ENCODE measurements at regions not wholly inside any gene's neighbourhood (a gene's known extent, or its start where the extent isn't known, plus 50 kb on each side); places are given as distances from the start of the nearest gene placed in this dataset.

DNA sequence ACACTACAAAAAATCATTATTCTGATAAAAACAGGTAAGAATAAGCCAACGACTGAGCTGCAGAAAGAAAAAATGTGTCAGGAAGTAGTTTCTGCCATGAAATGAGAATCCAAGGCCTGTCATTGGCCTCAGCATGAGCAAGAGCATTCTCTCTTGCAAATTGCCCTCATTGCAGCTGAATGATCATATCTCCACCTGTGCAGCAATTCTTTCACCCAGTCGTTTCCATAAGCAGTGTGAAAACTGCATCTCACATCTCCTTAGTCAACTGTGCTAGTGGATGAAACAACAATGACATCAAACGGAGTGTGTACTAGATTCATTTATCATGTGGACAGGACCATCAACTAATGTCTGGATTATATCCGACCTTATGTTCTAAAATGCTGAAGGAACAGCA, 88.2 kb upstream of the STXBP5 start:
- TF ChIP-seq, protein P1, sequence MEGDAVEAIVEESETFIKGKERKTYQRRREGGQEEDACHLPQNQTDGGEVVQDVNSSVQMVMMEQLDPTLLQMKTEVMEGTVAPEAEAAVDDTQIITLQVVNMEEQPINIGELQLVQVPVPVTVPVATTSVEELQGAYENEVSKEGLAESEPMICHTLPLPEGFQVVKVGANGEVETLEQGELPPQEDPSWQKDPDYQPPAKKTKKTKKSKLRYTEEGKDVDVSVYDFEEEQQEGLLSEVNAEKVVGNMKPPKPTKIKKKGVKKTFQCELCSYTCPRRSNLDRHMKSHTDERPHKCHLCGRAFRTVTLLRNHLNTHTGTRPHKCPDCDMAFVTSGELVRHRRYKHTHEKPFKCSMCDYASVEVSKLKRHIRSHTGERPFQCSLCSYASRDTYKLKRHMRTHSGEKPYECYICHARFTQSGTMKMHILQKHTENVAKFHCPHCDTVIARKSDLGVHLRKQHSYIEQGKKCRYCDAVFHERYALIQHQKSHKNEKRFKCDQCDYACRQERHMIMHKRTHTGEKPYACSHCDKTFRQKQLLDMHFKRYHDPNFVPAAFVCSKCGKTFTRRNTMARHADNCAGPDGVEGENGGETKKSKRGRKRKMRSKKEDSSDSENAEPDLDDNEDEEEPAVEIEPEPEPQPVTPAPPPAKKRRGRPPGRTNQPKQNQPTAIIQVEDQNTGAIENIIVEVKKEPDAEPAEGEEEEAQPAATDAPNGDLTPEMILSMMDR (IDR thresholded peaks at IDR 0.05; ENCODE audit: low read depth, low read length): no peak
- H3K4me3 ChIP-seq (ENCODE audit: low read depth, low read length): no peak overlapping the region
- in situ Hi-C loops (cut with HindIII; ENCODE audit: low sequenced_read_pairs): no loop called here
- no peak for DNase-seq (ENCODE audit: low read depth, low spot score)

DNA sequence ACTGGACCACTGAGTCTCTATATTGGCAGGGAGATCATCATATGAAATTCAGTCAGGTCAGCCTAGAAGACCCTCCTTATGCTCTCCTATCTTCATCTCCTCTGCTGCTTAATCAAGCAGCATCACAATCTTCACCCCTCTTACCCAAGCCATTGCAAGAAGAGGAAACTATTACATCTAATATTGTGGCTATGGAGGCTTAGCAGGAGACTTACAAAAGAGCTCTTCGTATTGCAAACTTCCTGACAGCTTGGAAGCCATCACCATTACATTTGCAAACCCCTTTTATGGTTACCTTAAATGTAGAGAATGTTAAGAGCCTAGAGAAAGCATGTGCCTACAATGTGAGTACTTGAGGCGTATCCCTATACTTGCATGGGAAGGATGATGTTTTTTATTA, 87.2 kb upstream of the STXBP5 start:
- TF ChIP-seq, protein P1 (IDR thresholded peaks at IDR 0.05; ENCODE audit: low read depth, low read length): no peak
- no peak overlapping the region for H3K4me3 ChIP-seq (ENCODE audit: low read depth, low read length)
- no peak for DNase-seq (ENCODE audit: low read depth, low spot score)
- in situ Hi-C loops (cut with HindIII; ENCODE audit: low sequenced_read_pairs): no loop called here

DNA sequence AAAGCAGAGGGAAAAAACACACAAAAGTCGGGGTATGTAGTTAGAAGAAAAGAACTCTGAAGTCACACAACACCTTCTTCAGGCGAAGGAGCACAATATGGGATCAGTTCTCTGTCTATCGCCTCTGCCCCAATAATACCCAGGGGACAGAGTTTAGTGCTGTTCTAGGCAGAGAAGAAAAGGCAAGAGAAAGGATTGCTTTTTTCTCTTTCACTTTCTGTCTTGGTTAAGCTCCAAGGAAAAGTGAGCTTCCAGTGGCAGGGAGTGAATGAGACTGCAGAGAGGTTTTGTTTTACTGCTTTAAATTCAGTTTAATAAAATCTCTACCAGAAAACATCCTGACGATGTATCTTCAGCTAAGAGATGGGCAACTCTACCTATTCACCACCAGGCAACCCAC, 86.6 kb upstream of the STXBP5 start:
- TF ChIP-seq, protein P1 (IDR thresholded peaks at IDR 0.05; ENCODE audit: low read depth, low read length): no peak
- DNase-seq (ENCODE audit: low read depth, low spot score): no peak
- in situ Hi-C loops (cut with HindIII; ENCODE audit: low sequenced_read_pairs): no loop called here
- H3K4me3 ChIP-seq (ENCODE audit: low read depth, low read length): no peak overlapping the region

DNA sequence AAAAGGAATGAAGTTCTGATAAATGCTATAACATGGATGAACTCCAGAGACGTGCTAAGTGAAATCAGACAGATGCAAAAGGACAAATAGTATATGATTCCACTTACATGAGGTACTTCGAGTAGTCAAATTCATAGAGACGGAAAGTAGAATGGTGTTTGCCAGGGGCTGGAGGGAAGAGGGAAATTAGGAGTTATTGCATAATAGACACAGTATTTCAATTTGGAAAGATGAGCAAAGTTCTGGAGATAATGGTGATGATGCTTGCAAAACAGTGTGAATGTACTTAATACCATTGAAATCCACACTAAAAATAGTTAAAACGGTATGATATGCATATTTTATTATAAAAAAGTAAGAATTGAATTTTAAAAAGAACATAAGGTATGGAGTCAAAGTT, 84.9 kb upstream of the STXBP5 start:
- DNase-seq (ENCODE audit: low read depth, low spot score): no peak
- in situ Hi-C loops (cut with HindIII; ENCODE audit: low sequenced_read_pairs): no loop called here
- TF ChIP-seq, protein P1 (IDR thresholded peaks at IDR 0.05; ENCODE audit: low read depth, low read length): no peak
- H3K4me3 ChIP-seq (ENCODE audit: low read depth, low read length): no peak overlapping the region

DNA sequence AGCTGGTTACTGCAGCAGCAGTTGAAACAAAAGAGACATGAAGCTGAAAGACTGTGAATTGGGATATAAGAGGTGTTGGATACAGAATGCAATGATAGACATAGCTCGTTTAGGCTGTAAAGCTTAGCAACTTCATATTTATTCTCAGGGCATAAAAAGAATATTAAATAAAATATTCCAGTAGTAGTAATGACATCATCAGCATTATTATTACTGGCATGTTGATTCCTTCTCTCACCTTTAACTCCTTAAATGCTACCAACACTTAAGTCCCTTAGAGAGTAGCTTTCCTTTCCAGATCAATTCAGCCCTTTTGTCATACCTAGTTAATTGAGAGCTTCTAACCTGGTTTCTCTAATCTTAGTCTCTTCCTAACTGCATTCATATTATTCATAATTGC, 81.4 kb upstream of the STXBP5 start:
- H3K4me3 ChIP-seq (ENCODE audit: low read depth, low read length): no peak overlapping the region
- TF ChIP-seq, protein P1 (IDR thresholded peaks at IDR 0.05; ENCODE audit: low read depth, low read length): no peak
- DNase-seq (ENCODE audit: low read depth, low spot score): no peak
- in situ Hi-C loops (cut with HindIII; ENCODE audit: low sequenced_read_pairs): no loop called here

DNA sequence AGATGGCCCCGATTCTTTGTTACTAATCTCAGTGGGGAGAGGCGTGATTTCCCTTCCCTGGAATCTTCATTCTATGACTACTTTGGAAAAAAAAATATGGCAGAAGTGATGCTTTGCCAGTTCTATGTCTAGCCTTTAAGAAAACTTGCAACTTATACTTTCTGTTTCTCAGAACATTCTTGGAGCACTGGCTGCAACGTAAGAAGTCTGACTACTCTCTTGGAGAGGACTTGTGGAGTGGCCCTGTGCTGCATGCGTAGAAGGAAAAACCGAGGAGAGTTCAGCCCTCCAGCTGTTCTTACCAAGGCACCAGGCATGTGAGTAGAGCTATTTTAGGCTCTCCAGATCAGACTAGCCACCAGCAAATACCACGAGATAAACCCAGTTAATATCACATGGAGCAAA, 77.6 kb upstream of the STXBP5 start:
- H3K4me3 ChIP-seq (ENCODE audit: low read depth, low read length): no peak overlapping the region
- in situ Hi-C loops (cut with HindIII; ENCODE audit: low sequenced_read_pairs): no loop called here
- TF ChIP-seq, protein P1 (IDR thresholded peaks at IDR 0.05; ENCODE audit: low read depth, low read length): no peak
- DNase-seq (ENCODE audit: low read depth, low spot score): no peak

DNA sequence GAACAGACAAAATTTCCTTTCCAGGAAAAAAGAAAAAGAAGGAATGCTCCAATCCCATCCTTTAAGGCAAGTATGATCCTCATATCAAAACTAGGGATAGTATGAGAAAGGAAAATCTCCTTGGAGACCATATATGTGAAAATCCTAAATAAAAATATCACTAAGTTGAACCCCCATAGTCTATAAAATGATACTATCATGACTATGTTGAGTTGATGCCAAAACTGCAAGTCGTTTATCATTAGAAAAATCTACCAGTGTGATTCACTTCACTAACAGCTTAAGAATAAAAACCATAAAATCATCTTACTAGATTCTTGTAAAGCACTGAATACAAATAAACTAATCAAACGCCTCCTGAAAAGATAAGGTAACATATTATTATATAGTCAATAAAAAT, 76.6 kb upstream of the STXBP5 start:
- TF ChIP-seq, protein P1 (IDR thresholded peaks at IDR 0.05; ENCODE audit: low read depth, low read length): no peak
- no peak overlapping the region for H3K4me3 ChIP-seq (ENCODE audit: low read depth, low read length)
- in situ Hi-C loops (cut with HindIII; ENCODE audit: low sequenced_read_pairs): no loop called here
- no peak for DNase-seq (ENCODE audit: low read depth, low spot score)
